WTC11 (cell line): ENCODE measurements at regions not wholly inside any gene's neighbourhood (a gene's known extent, or its start where the extent isn't known, plus 50 kb on each side); places are given as distances from the start of the nearest gene placed in this dataset.

ENCODE experiments used
- ATAC-seq: fragments of 200-7000 bp; cut with Tn5 transposase; 2 replicates; pipeline ENCODE4 v1.10.0; 2021; ENCODE audit warnings: mild to moderate bottlenecking, moderate library complexity
- CTCF ChIA-PET: fragments of 300-600 bp; sonication (Branson Sonifier 250); formaldehyde crosslinking; loops from one replicate; lab custom pipeline; 2021; ENCODE audit warnings: antibody characterized with exemption; lab: Charles Lee
- POLR2A ChIA-PET: fragments of 350-600 bp; sonication (Branson Sonifier 250); formaldehyde crosslinking; loops from one replicate; lab custom pipeline; 2021; ENCODE audit warnings: antibody characterized with exemption; lab: Charles Lee
- DNase-seq: peaks from one replicate; pipeline ENCODE4 v3.0.0; 2021; ENCODE audit warnings: low spot score
- H3K27ac Mint-ChIP-seq: 2 replicates; pipeline ENCODE4 v1.8.0; 2021; ENCODE audit warnings: mixed read lengths
- H3K27me3 Mint-ChIP-seq: 2 replicates; pipeline ENCODE4 v1.8.0; 2021; ENCODE audit warnings: low read depth, mild to moderate bottlenecking, moderate library complexity, mixed read lengths
- H3K36me3 Mint-ChIP-seq: 2 replicates; pipeline ENCODE4 v1.8.0; 2021; ENCODE audit warnings: mixed read lengths
- H3K4me1 Mint-ChIP-seq: 2 replicates; pipeline ENCODE4 v1.8.0; 2022; ENCODE audit warnings: mixed read lengths
- H3K4me3 Mint-ChIP-seq: 2 replicates; pipeline ENCODE4 v1.8.0; 2021; ENCODE audit warnings: mild to moderate bottlenecking, moderate library complexity, mixed read lengths
- H3K9me3 Mint-ChIP-seq: 2 replicates; pipeline ENCODE4 v1.8.0; 2021; ENCODE audit warnings: mixed read lengths
- ATF2 ChIP-seq: sonication (generic); formaldehyde crosslinking; IDR thresholded peaks from 2 replicates; pipeline ENCODE4 v1.8.1; 2022; ENCODE audit warnings: low read depth, missing genetic modification reagents, borderline replicate concordance
- ATF6 ChIP-seq: sonication (generic); formaldehyde crosslinking; IDR thresholded peaks from 2 replicates; pipeline ENCODE4 v1.8.1; 2023; ENCODE audit warnings: mild to moderate bottlenecking, missing genetic modification reagents
- E2F5 ChIP-seq: sonication (generic); formaldehyde crosslinking; IDR thresholded peaks from 2 replicates; pipeline ENCODE4 v1.8.1; 2022; ENCODE audit warnings: mild to moderate bottlenecking, moderate library complexity, missing genetic modification reagents
- ERG ChIP-seq: fragments of 250-450 bp; sonication (Bioruptor Pico); IDR thresholded peaks from 2 replicates; pipeline ENCODE4 v1.8.0; 2021; ENCODE audit warnings: mild to moderate bottlenecking
- ESRRA ChIP-seq: sonication (generic); formaldehyde crosslinking; IDR thresholded peaks from 2 replicates; pipeline ENCODE4 v1.8.1; 2022; ENCODE audit warnings: mild to moderate bottlenecking, missing genetic modification reagents, borderline replicate concordance
- HMGXB4 ChIP-seq: sonication (generic); formaldehyde crosslinking; IDR thresholded peaks from 2 replicates; pipeline ENCODE4 v1.8.1; 2023; ENCODE audit warnings: mild to moderate bottlenecking, moderate library complexity, missing genetic modification reagents
- IRF1 ChIP-seq: sonication (generic); formaldehyde crosslinking; IDR thresholded peaks from 2 replicates; pipeline ENCODE4 v1.8.0; 2023; ENCODE audit warnings: missing genetic modification reagents
- KAT7 ChIP-seq: sonication (generic); formaldehyde crosslinking; IDR thresholded peaks from 2 replicates; pipeline ENCODE4 v1.8.1; 2023; ENCODE audit warnings: missing genetic modification reagents, mild to moderate bottlenecking, borderline replicate concordance
- MXD4 ChIP-seq: fragments of 250-450 bp; sonication (Bioruptor Pico); IDR thresholded peaks from 2 replicates; pipeline ENCODE4 v1.8.0; 2021; ENCODE audit warnings: mild to moderate bottlenecking, moderate library complexity, borderline replicate concordance
- MYBL2 ChIP-seq: sonication (generic); formaldehyde crosslinking; IDR thresholded peaks from 2 replicates; pipeline ENCODE4 v1.8.1; 2023; ENCODE audit warnings: mild to moderate bottlenecking, moderate library complexity, missing genetic modification reagents
- SMAD3 ChIP-seq: sonication (generic); formaldehyde crosslinking; IDR thresholded peaks from 2 replicates; pipeline ENCODE4 v1.8.0; 2022; ENCODE audit warnings: missing genetic modification reagents, mild to moderate bottlenecking, borderline replicate concordance
- TP53 ChIP-seq: sonication (generic); formaldehyde crosslinking; IDR thresholded peaks from 2 replicates; pipeline ENCODE4 v1.8.1; 2023; ENCODE audit warnings: mild to moderate bottlenecking, missing genetic modification reagents
- ZBTB43 ChIP-seq: sonication (generic); formaldehyde crosslinking; IDR thresholded peaks from 2 replicates; pipeline ENCODE4 v1.8.1; 2023; ENCODE audit warnings: mild to moderate bottlenecking, missing genetic modification reagents
- ZMAT4 ChIP-seq: fragments of 250-450 bp; sonication (Bioruptor Pico); IDR thresholded peaks from 2 replicates; pipeline ENCODE4 v1.9.0; 2021; ENCODE audit warnings: mild to moderate bottlenecking
- ZNF232 ChIP-seq: sonication (generic); formaldehyde crosslinking; IDR thresholded peaks from 2 replicates; pipeline ENCODE4 v1.8.0; 2022; ENCODE audit warnings: mild to moderate bottlenecking, missing genetic modification reagents
- ZNF396 ChIP-seq: fragments of 250-450 bp; sonication (Bioruptor Pico); IDR thresholded peaks from 2 replicates; pipeline ENCODE4 v1.8.0; 2021; ENCODE audit warnings: mild to moderate bottlenecking, moderate library complexity, borderline replicate concordance

- ChIA-PET CTCF (no interaction called here), POLR2A (no interaction called here)
- Mint-ChIP-seq H3K36me3 (peaks cover 5% of the 10 kb centered on the region), H3K27ac (no peak overlapping the region), H3K9me3 (peaks cover 24% of the 10 kb centered on the region), H3K4me1 (peaks cover 11% of the 10 kb centered on the region), H3K4me3 (no peak overlapping the region), H3K27me3 (no peaks in the 10 kb centered on the region)
- DNase-seq (no peak), ATAC-seq (no peak)
- no peak for TF ChIP-seq SMAD3 (CRISPR knock-in tag)
- no peak for TF ChIP-seq ZNF396 (CRISPR knock-in tag)
- no peak for TF ChIP-seq IRF1 (CRISPR knock-in tag)
- no peak for TF ChIP-seq MXD4
- TF ChIP-seq ESRRA = no peak
- TF ChIP-seq ERG (CRISPR knock-in tag) = no peak
- no peak for TF ChIP-seq ZNF232
- no peak for TF ChIP-seq HMGXB4 (CRISPR knock-in tag)
- TF ChIP-seq ZMAT4 (CRISPR knock-in tag) = no peak
- TF ChIP-seq KAT7 (CRISPR knock-in tag) = no peak
- no peak for TF ChIP-seq ATF6 (CRISPR knock-in tag)
- no peak for TF ChIP-seq TP53 (CRISPR knock-in tag)
- TF ChIP-seq ZBTB43 (CRISPR knock-in tag) = no peak
- TF ChIP-seq MYBL2 (CRISPR knock-in tag) = no peak
Observed at GRCh38 chr2:200179151-200179550, 127.3 kb upstream of the SPATS2L start.

GRCh38 chr2:200180943-200181342, 125.5 kb upstream of the SPATS2L start:
- ChIA-PET POLR2A (no interaction called here), CTCF (interaction anchor here (0.6 kb wide), 1 partner anchor 19 kb away, joined by 3 read pairs; no protein-coding TSS in a partner anchor)
- Mint-ChIP-seq H3K4me3 (no peak overlapping the region), H3K27ac (no peak overlapping the region), H3K36me3 (0 out of 2 replicates have a peak, but pooled peaks cover 2% of the 10 kb centered on the region), H3K27me3 (no peaks in the 10 kb centered on the region), H3K9me3 (peaks cover 14% of the 10 kb centered on the region), H3K4me1 (peaks cover 24% of the 10 kb centered on the region)
- no peak; the same call in 1 of the 2 replicates for ATAC-seq
- TF ChIP-seq E2F5 (CRISPR knock-in tag) (no peak), ATF2 (CRISPR knock-in tag) (no peak)
- no peak for DNase-seq
